Loucy (cell line): ENCODE measurements at regions not wholly inside any gene's neighbourhood (a gene's known extent, or its start where the extent isn't known, plus 50 kb on each side); places are given as distances from the start of the nearest gene placed in this dataset.

Experiments used
- H2AFZ ChIP-seq: fragments of 200-600 bp; sonication (generic); 2 replicates; pipeline ENCODE4 v1.6.0; 2016; ENCODE audit warnings: antibody characterized with exemption, mild to moderate bottlenecking, low read length, moderate library complexity
- H3F3A ChIP-seq: fragments of 200-600 bp; 2 replicates; pipeline ENCODE4 v1.6.0; 2016; ENCODE audit warnings: antibody characterized with exemption, low read depth, mild to moderate bottlenecking
- H3K27me3 ChIP-seq: fragments of 200-600 bp; sonication (generic); 2 replicates; pipeline ENCODE4 v1.6.1; 2014; ENCODE audit warnings: low read length, mild to moderate bottlenecking; ENCODE audit not compliant: insufficient read depth, poor library complexity, severe bottlenecking
- H3K36me3 ChIP-seq: fragments of 200-600 bp; sonication (generic); 2 replicates; pipeline ENCODE4 v1.6.1; 2016; ENCODE audit warnings: low read length; ENCODE audit not compliant: insufficient read depth
- H3K4me1 ChIP-seq: fragments of 200-600 bp; sonication (generic); 2 replicates; pipeline ENCODE4 v1.5.1; 2014; ENCODE audit warnings: low read length, mild to moderate bottlenecking; ENCODE audit not compliant: insufficient read depth, poor library complexity, severe bottlenecking
- H3K4me2 ChIP-seq: fragments of 200-600 bp; sonication (generic); 2 replicates; pipeline ENCODE4 v1.6.0; 2014; ENCODE audit warnings: antibody characterized with exemption, low read length, low read depth, mild to moderate bottlenecking; ENCODE audit not compliant: poor library complexity, severe bottlenecking
- H3K4me3 ChIP-seq: fragments of 200-600 bp; sonication (generic); 2 replicates; pipeline ENCODE4 v1.5.1; 2014; ENCODE audit warnings: low read length, mild to moderate bottlenecking, mixed read lengths; ENCODE audit not compliant: poor library complexity, severe bottlenecking
- H3K79me2 ChIP-seq: fragments of 200-600 bp; sonication (generic); 2 replicates; pipeline ENCODE4 v1.6.1; 2014; ENCODE audit warnings: low read length; ENCODE audit not compliant: insufficient read depth
- H3K9ac ChIP-seq: fragments of 200-600 bp; sonication (generic); 2 replicates; pipeline ENCODE4 v1.6.0; 2014; ENCODE audit warnings: mild to moderate bottlenecking, low read depth, low read length, moderate library complexity; ENCODE audit not compliant: poor library complexity, severe bottlenecking
- H3K9me2 ChIP-seq: fragments of 200-600 bp; sonication (generic); replicated peaks from 2 replicates; pipeline ENCODE4 v1.6.1; 2016; ENCODE audit warnings: low read depth, low read length, mixed read lengths
- H3K9me3 ChIP-seq: fragments of 200-600 bp; sonication (generic); 2 replicates; pipeline ENCODE4 v1.6.1; 2014; ENCODE audit warnings: mild to moderate bottlenecking, antibody characterized with exemption, low read length, low read depth; ENCODE audit not compliant: insufficient read depth
- H4K20me1 ChIP-seq: fragments of 200-600 bp; sonication (generic); 2 replicates; pipeline ENCODE4 v1.6.0; 2014; ENCODE audit warnings: antibody characterized with exemption, low read length, mild to moderate bottlenecking; ENCODE audit not compliant: insufficient read depth, poor library complexity, severe bottlenecking
- EZH2phosphoT487 ChIP-seq: fragments of 200-600 bp; IDR thresholded peaks from 2 replicates; pipeline ENCODE4 v1.6.1; 2018; ENCODE audit warnings: antibody characterized with exemption, mild to moderate bottlenecking, moderate library complexity, borderline replicate concordance
- TF ChIP-seq, protein P1 (sequence below): fragments of 200-600 bp; sonication (generic); conservative IDR thresholded peaks from 2 replicates; pipeline ENCODE4 v1.5.1; 2014; ENCODE audit warnings: mild to moderate bottlenecking, antibody characterized with exemption, low read length

DNA sequence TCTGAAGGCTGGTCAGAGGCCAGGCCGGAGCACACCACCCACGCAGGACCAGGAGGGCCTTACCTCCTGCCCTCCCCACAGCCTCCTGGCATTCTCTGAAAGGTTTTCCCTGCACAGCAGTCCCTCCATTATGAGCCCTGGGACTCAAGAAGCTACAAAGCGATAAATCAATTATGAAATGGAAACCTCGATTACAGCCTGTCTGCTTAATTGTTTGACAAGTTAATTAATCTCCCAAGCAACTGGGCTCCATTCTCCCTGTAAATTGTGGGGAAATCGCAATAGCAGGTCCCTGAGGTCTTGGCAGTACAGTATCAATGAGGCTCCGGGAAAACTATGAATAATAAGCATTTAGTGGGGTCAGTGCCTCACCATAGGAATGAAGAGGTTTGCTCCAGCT lies 683.5 kb downstream of the NTRK3 start:
- no peak for TF ChIP-seq EZH2phosphoT487
- TF ChIP-seq, protein P1, sequence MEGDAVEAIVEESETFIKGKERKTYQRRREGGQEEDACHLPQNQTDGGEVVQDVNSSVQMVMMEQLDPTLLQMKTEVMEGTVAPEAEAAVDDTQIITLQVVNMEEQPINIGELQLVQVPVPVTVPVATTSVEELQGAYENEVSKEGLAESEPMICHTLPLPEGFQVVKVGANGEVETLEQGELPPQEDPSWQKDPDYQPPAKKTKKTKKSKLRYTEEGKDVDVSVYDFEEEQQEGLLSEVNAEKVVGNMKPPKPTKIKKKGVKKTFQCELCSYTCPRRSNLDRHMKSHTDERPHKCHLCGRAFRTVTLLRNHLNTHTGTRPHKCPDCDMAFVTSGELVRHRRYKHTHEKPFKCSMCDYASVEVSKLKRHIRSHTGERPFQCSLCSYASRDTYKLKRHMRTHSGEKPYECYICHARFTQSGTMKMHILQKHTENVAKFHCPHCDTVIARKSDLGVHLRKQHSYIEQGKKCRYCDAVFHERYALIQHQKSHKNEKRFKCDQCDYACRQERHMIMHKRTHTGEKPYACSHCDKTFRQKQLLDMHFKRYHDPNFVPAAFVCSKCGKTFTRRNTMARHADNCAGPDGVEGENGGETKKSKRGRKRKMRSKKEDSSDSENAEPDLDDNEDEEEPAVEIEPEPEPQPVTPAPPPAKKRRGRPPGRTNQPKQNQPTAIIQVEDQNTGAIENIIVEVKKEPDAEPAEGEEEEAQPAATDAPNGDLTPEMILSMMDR = no peak
- Histone ChIP-seq H3K9me3 (no peaks in the 10 kb centered on the region), H3K9me2 (no peaks in the 10 kb centered on the region), H3K27me3 (no peaks in the 10 kb centered on the region), H3K4me3 (no peak overlapping the region), H3K36me3 (no peaks in the 10 kb centered on the region), H4K20me1 (no peaks in the 10 kb centered on the region), H2AFZ (no peak overlapping the region), H3K79me2 (no peaks in the 10 kb centered on the region), H3K9ac (no peak overlapping the region), H3K4me2 (no peak overlapping the region), H3F3A (no peaks in the 10 kb centered on the region), H3K4me1 (no peaks in the 10 kb centered on the region)

DNA sequence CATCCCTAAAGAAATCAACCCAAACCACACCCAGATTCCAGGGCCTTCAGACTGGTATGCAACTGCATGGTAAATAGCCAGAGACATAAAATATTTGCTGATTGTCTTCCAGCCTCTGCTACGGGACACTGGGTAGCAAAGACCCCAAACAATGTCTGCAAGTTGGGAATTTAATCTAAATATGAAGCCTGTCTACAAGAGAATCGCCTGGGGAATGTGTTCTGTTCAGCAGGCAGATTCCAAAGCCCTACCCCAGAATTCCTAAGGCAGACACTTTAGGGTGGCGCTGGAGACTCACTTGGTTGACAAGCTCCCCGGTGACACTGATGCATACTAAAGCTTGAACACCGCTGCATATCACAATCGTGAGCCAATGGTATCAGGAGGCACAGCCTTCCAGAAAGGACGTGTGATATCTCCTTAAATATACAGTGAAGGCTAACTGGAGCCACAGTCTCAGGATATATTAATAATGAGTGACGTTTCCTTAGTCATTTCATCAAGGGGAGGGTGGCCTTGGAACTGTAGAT lies 684.1 kb downstream of the NTRK3 start:
- Histone ChIP-seq H3K4me2 (no peak overlapping the region), H3K4me1 (no peaks in the 10 kb centered on the region), H3K79me2 (no peaks in the 10 kb centered on the region), H3K9me2 (no peaks in the 10 kb centered on the region), H3K9ac (no peak overlapping the region), H3K4me3 (no peak overlapping the region), H2AFZ (no peak overlapping the region), H4K20me1 (no peaks in the 10 kb centered on the region), H3K9me3 (no peaks in the 10 kb centered on the region), H3F3A (no peaks in the 10 kb centered on the region), H3K36me3 (no peaks in the 10 kb centered on the region), H3K27me3 (no peaks in the 10 kb centered on the region)
- no peak for TF ChIP-seq EZH2phosphoT487
- TF ChIP-seq, protein P1 = no peak

DNA sequence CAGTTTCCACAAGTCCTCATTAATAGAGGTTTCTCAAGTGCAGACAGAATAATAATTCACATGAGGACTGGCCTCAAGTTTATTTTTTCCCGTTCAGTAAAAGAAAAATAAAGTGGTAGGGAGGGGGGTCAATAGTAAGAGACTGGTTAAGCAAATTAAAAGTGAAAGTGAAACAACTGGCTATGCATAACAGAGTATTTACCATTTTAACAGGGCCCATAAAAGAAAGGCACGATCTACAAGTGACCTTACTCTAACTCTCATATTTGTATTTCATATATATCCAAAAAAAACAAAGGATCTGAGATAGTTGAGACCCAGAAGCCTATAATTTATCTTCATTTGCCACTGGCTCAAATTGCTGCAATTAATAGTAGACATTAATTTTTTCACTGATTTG lies 686.3 kb downstream of the NTRK3 start:
- H3K4me3 ChIP-seq = peak overlapping the region; percentile 67
- H3K4me1 ChIP-seq = no peaks in the 10 kb centered on the region
- no peaks in the 10 kb centered on the region for H3F3A ChIP-seq
- no peaks in the 10 kb centered on the region for H3K9me2 ChIP-seq
- H3K4me2 ChIP-seq = peak overlapping the region; percentile 57
- no peaks in the 10 kb centered on the region for H4K20me1 ChIP-seq
- no peaks in the 10 kb centered on the region for H3K36me3 ChIP-seq
- no peak overlapping the region for H3K9ac ChIP-seq
- H3K9me3 ChIP-seq = no peaks in the 10 kb centered on the region
- no peaks in the 10 kb centered on the region for H3K27me3 ChIP-seq
- H2AFZ ChIP-seq = peak overlapping the region; percentile 82
- H3K79me2 ChIP-seq = no peaks in the 10 kb centered on the region
- TF ChIP-seq EZH2phosphoT487 = no peak
- TF ChIP-seq, protein P1 = no peak
